ENCODE measurements at regions not wholly inside any gene's neighbourhood (a gene's known extent, or its start where the extent isn't known, plus 50 kb on each side); places are given as distances from the start of the nearest gene placed in this dataset.
A peak's percentile ranks its signal among the peaks of the same experiment; 100 is the strongest.
"Not testable (repeated sequence)": the region's sequence is repeated elsewhere in the genome, so short reads cannot be mapped to it uniquely, and the experiment has no call there.

DNA sequence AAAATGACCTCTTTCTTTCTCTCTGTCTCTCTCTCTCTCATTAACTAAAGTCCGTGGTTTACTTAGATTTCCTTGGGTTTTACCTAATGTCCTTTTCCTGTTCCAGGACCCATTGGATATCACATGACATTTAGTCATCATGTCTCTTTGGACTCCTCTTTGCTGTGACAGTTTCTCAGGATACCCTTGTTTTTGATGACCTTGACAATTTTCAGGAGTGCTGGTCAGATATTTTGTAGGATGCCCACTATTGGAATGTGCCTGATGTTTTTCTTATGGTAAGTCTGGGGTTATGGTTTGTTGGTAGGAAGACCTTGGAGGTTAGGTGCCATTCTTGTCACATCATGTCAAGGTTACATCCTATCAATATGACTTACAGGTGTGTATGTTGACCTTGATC, 199.2 kb upstream of the HTR1E start:
- no peak for DNase-seq

DNA sequence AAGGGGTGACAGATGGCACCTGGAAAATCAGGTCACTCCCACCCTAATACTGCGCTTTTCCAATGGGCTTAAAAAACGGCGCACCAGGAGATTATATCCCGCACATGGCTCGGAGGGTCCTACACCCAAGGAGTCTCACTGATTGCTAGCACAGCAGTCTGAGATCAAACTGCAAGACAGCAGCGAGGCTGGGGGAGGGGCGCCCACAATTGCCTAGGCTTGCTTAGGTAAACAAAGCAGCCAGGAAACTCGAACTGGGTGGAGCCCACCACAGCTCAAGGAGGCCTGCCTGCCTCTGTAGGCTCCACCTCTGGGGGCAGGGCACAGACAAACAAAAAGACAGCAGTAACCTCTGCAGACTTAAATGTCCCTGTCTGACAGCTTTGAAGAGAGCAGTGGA, 205.7 kb upstream of the HTR1E start:
- not testable (repeated sequence) for DNase-seq

DNA sequence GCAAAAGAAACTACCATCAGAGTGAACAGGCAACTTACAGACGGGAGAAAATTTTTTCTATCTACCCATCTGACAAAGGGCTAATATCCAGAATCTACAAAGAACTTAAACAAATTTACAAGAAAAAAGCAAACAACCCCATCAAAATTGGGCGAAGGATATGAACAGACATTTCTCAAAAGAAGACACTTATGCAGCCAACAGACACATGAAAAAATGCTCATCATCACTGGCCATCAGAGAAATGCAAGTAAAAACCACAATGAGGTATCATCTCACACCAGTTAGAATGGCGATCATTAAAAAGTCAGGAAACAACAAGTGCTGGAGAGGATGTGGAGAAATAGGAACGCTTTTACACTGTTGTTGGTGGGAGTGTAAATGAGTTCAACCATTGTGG, 206.6 kb upstream of the HTR1E start:
- DNase-seq = not testable (repeated sequence)

DNA sequence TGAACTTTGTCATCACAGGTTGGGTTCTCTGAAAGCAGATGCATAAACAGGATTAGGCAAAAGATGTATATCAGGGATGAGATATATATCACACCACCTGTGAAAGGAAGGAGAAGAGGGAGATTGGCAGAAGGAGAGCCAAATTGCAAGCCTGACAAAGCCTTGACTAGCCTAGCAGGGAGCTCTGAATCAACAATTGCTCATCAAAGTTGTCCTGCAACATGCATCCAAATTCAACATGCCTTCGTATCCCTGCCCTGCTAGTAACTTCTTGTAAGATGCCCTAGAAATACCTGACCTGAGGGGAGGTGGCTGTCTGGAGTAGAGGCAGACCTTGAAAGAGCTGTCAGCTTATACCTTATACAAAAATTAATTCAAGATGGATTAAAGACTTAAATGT, 207.1 kb upstream of the HTR1E start:
- DNase-seq = no peak

DNA sequence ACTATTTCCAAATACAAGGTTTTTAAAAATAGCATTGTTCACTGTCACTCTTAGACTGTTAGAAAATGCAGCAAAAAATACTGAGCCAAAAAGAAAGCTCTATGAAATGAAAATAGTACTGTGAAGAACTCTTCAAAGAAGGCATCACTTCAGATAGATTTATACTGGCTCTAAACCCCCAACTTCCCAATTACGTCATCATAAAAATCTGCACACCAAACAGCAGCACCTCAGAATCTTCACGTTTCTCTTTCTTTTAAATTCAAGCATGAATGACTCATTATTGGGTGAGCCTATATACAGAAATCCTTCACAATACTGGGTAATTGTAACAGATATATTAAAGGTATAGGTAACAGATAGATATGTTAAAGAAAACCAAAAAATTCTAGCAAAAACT, 208.4 kb upstream of the HTR1E start:
- peak in 1 of 56 donors; percentile 1 for DNase-seq

DNA sequence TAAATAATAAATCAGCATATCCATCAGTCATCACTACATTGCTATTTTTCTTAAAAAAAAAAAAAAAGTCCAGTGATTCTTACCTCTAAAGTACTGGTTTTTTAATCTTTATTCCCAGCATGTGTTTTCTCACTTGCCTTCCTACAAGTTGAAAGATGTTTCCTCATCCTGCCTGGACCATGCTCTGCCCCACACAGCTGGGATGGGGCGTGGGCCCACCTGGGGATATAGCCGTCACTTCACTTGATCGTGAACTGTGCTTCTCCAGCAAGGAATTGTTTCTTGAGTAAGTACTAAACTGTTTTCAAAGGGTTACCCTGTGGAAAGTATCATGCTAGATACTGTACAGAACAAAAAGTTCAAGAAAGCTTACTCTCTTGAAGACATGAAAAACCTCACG, 212.6 kb upstream of the HTR1E start:
- DNase-seq = no peak

DNA sequence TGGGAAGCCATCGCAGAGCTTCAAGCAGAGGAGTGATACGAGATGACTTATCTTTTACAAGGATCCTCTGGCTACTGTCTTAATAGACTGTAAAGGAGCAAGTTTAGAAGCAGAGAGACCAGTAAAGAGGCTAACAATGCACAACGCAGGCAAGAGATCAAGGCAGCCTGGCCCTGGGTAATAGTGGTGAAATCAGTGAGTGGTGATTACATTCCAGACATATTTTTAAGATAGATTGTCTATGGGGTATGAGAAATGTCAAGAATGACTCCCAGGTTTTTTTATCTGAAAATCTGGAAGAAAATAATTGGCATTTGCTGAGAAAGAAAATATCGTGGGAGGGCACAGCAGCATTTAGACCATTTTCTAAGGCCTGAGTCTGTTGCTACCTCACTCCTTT, 213.6 kb upstream of the HTR1E start:
- DNase-seq = no peak

DNA sequence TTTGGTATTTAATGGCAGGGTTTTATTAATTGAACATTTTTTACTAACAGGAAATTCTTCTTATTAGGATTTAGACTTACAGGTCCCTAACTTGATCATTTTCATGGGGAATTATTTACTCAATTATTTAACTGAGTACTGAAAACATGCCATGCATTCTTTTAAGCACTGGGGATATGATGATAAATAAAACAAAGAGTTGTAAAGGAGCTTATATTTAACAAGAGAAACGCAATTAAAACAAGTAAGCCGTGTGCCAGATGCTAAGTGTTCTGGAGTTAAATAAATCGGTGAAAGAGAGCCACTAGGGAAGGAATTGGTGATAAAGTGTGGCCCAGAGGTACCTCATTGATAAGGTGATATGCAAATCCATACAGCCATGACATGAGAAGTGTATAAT, 214.2 kb upstream of the HTR1E start:
- no peak for DNase-seq

DNA sequence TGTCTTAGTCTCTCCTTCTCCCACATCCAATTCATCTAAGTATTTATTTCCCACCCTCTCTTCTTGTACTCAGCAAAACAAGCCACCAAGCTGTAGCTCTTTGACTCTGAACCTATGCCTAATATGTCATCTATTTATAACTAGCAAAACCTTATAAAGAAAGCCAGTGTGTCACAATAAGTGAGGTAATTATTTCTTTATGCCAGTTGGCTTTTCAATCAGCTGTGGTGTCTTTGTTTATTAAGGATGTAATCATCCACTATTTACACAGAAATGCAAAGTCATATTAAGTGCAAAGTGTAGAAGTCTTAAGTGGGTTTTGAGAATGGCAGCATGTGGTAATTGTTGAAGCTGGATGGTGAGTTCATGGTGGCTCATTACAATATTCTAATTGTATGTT, 215.2 kb upstream of the HTR1E start:
- DNase-seq = no peak

DNA sequence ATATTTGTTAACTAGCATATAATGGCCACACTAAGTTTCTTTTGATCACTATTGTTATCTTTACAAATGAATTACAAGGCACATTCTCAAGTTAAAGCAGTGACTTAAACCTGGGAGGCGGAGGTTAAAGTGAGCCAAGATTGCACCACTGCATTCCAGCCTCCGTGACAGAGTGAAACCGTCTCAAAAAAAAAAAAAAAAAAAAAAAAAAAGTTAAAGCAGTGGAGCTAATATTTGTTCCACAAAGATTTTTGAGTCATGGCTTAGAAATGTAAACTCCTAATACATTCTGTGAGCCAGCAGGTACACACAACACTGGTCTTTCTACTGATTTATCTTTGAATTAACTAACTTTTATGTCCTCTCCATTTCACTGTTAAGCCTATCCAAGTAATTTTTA, 221.7 kb upstream of the HTR1E start:
- DNase-seq = no peak

DNA sequence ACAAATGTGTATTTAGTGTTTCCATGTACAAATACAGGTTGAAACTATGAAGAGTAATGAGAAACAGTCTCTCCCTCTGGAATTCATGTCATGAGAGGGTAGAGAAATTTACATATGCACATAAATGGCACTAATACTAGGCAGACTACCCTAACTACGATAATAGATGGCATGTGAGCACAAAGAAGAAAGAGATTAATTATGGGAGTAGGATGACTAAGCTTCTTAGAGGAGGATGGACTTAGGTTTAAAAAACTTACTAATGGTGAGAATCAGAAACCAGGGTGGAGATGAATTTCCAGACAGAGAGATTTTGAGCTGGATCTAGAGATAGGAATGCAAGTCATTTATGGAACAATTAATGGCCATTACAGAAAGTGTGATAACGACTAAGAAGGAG, 225.3 kb upstream of the HTR1E start:
- no peak for DNase-seq

DNA sequence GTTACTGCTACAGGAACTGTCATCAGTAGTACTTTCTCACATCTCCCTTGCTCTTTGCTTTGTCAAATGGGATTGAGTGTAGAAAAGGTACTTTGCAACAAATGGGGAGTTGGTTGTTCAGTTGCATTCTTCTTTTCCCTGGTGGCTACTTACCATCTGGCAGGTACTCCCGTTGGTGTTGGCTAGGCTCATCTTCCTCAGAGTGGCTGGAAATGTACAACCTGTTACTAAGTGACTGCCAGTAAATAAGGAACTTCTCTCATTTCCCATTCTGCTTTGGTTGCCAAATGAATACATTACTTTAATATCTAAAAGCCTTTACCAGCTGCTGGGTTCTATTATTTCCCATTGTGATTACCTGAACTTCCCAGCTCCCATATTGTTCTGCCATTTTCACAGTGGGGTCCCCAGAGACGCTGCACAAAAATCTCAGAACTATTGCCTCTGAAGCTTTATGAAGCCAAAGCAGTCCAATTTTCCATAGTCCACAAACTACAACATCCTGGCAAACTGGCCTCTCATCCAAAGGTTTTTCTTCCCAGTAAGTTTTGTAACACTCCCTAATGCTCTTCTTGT, 229.7 kb upstream of the HTR1E start:
- no peak for DNase-seq

DNA sequence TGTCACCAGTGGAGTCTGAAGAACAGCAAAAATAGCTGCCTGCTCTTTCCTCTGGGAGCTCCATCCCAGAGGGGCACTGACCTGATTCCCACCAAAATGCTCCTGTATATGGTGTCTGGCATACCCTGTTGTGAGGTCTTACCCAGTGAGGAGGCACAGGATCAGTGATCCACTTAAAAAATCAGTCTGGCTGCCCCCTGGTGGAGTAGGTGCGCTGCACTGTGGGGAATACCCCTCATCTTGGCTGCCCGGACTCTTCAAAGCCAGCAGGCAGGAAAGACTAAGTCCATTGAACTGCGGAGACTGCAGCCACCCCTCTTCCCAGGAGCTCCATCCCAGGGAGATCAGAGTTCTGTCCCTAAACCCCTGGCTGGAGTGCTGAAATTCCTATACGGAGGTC, 230.9 kb upstream of the HTR1E start:
- DNase-seq = no peak

DNA sequence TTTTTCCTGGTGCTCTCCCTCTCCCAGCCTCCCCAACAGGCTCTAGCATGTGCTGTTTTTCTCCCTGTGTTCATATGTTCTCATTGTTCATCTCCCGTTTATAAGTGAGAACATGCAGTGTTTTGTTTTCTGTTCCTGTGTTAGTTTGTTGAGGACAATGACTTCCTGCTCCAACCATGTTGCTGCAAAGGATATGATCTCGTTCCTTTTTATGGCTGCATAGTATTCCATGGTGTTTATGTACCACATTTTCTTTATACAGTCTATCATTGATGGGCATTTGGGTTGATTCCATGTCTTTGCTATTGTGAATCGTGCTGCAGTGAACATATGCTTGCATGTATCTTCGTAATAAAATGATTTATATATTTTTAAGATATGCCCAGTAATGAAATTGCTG, 236.1 kb upstream of the HTR1E start:
- not testable (repeated sequence) for DNase-seq

DNA sequence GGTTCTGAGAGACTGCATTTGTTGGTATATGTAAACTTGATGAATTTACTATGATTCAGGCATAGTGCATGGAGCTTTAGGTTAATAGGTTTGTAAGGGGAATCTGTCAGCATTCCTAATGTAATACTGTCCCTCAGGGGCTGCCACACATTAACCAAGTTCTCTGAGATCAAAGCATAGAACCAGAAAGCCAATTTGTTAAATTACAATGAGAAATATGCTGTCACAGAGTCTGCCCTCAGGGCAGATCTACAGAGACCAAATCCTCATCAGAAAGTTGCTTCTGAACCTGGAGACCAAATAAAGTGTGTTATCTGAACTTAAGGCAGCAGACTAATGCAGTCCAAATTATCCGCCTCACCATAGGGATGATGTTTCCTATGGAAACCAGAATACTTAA, 250.8 kb upstream of the HTR1E start:
- no peak for DNase-seq

DNA sequence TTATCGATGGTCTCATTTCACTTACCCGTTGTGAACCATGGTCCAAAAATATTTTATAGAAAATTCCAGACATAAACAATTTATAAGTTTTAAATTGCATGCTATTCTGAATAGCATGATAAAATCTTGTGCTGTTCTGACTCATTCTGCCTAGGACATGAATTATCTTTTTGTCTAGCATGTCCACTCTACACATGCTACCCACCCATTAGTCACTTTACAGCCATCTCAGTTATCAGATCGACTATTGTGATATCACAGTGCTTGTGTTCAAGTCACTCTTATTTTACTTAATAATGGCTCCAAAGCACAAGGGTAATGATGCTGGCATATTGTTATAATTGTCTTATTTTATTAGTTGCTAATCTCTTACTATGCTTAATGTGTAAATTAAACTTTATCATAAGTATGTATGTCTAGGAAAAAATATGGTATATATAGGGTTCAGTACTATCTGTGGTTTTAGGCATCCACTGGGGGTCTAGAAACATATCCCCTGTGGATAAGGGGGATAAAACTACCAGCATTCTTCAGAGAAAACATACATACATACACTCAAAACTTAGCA, 252.0 kb upstream of the HTR1E start:
- DNase-seq = no peak

DNA sequence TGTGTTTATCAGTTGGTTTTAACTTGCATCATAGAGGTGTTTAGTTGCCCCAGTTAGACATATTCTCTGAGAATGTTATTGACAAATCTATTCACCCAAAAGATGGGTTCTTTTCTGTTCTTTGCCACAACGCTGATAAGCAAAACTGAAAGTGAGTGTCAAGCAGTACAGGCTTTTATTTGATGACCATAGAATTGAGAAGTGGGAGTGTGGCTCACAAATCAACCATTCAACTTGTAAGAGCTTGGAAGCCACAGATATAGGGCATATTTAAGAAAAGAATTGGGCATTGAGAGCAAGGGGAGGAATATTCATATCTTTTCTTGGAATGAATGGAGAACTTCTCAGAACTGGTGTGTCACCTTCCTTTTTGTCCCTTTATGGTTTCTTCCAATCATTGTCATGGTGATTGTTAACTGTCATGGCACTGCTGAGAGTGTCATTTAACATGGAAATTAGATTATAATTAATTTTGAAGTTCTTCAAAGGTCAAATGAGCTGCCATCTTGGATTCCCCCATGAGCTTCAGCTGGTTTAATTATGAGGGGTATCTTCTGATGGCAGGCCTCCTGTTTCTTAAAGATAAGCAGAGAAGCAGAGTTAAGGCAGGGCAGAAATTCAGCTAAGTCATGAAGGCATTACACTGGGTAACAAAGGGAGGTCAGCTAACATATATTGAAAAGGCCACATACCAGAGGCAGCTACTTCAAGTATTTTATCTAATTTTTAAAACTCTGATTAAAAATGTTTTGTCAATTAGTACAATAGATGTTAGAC, 254.0 kb upstream of the HTR1E start:
- no peak for DNase-seq

DNA sequence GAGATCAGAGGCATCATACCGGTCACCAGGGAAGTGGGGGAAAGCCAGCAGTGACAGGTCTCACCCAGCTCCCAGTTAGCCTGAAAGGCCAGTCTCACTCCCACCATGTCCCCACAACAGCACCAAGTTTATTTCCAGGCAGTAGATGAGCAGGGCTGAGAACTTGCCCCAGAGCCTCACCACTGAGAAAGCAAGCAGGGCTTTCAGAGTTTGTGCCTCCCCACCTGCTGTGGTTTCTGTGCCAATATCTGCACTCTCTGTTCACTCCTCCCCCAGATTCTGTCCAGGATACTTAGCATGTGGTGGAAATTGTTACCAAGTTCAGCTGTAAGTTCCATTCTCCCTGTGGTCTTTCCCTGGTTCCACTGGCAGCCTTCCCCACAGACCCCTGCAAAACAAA, 255.0 kb upstream of the HTR1E start:
- DNase-seq = no peak

DNA sequence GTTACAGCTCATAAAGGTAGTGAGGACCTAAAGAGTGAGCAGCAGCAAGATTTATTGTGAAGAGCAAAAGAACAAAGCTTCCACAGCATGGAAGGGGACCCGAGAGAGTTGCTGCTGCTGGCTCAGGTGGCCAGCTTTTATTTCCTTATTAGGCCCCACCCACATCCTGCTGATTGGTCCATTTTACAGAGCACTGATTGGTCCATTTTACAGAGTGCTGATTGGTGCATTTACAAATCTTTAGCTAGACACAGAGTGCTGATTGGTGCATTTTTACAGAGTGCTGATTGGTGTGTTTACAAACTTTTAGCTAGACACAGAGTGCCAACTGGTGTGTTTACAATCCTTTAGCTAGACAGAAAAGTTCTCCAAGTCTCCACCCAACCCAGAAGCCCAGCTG, 256.2 kb upstream of the HTR1E start:
- DNase-seq = not testable (repeated sequence)

DNA sequence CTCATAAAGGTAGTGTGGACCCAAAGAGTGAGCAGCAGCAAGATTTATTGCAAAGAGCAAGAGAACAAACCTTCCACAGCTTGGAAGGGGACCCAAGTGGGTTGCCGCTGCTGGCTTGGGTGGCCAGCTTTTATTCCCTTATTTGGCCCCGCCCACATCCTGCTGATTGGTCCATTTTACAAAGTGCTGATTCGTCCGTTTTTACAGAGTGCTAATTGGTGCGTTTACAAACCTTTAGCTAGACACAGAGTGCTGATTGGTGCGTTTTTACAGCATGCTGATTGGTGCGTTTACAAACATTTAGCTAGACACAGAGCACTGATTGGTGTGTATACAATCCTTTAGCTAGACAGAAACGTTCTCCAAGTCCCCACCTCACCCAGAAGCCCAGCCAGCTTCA, 265.2 kb upstream of the HTR1E start:
- DNase-seq = not testable (repeated sequence)

DNA sequence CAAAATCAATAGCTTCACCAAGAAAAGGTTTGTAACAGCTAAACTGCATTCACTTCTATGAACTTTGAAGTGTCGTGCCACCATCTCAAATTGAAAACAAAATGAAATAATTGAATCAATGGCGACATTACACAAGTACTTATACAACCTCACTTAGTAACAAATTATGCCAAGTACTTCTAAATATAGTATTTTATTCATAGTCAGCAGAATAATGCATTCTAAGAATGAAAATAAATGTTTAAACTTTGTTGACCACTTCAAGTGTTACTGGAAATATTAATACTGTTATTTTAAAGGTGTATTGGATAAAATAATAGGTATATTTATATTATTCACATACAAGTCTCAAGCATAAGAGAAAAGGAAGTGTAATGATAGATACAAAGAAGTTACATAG, 280.1 kb upstream of the HTR1E start:
- no peak for DNase-seq

DNA sequence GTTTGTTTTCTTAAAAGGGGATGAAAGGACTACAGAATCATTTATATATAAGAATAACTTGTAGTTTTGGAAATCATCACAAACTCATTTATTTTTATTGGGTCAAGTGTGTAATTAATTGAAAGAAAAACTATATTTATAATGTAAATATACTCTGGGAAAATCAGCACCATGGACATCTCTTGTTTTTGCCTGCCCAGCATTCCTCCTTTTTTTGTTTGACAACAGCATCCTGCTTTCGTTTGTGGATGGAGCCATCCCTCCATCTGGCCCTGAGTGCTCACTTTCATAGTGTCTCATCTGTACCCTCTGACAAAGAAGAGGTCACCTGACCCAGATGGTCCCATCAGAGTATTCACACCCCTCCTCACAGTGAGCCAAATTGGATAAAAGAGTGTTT, 308.2 kb upstream of the HTR1E start:
- no peak for DNase-seq

DNA sequence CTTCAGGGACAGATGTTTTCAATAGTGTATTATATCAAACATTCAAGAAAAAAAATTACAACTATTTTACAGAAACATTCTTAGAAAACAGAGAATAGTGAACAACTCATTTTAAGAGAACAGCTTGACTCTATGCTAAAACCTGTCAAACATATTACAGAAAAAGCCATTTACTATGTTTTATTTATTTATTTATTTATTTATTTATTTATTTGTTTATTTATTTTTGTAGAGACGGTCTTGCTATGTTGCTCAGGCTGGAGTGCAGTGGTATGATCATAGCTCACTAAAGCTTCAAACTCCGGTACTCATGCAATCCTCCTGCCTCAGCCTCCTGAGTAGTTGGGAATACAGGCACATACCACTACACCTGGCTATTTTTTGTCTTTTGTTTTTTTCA, 317.9 kb upstream of the HTR1E start:
- no peak for DNase-seq

Data from nucleus accumbens (tissue), 56 donors.